ENCODE measurements at regions not wholly inside any gene's neighbourhood (a gene's known extent, or its start where the extent isn't known, plus 50 kb on each side); places are given as distances from the start of the nearest gene placed in this dataset.
"Not testable (repeated sequence)": the region's sequence is repeated elsewhere in the genome, so short reads cannot be mapped to it uniquely, and the experiment has no call there.

DNA sequence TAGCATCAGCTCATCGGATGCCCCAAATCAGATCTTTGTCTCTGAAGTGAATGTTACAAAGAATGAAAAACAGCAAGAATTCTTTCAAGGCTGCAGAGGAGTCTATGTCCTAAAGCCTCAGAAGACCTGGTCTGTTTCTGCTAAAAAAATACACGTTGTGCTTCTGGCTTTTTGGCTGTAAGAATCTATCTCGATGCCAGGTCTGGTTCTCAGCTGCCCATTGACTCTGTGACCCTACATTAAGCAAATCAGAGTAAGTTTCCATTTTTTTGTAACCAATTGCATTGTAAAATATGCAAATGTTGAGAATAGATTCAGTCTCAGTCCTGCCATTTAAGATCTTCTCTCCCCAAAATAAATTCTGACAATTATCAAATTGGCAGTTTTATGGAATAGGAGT lies 705.4 kb downstream of the RFPL4B start:
- H3K27ac Mint-ChIP-seq: no peak overlapping the region
- no peaks in the 10 kb centered on the region for H3K36me3 Mint-ChIP-seq (ENCODE audit: low read depth)
- DNase-seq (no peak), ATAC-seq (no peak)
- no peaks in the 10 kb centered on the region for H3K4me1 Mint-ChIP-seq
- POLR2A ChIA-PET: no interaction called here
- no peak overlapping the region for H3K4me3 Mint-ChIP-seq
- peaks cover 1% of the 10 kb centered on the region for H3K9me3 Mint-ChIP-seq (ENCODE audit: low read depth)
- no peaks in the 10 kb centered on the region for H3K27me3 Mint-ChIP-seq
- intact Hi-C loops (cut with DNase I, micrococcal nuclease): no loop called here
- CTCF ChIA-PET: interaction anchor here (0.5 kb wide), 1 partner anchor 375 kb away, joined by 3 read pairs; no protein-coding TSS in a partner anchor

DNA sequence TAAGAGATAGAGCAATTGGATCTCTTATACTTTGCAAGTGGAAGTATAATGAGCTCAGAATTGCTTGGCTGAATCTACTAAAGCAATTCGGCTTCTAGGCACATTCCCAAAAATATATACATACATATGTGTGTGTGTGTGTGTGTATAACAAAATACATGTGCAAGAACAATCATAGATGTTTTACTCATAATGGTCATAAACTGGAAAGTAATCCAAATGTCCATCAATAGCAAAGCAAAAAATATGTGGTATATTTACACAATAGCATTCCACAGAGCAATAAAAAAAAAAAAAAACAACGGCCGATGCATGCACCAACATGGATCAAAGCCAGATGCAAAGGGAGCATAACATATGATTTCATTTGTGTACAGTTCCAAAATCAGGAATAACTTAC lies 707.9 kb downstream of the RFPL4B start:
- ChIA-PET CTCF (no interaction called here), POLR2A (no interaction called here)
- H3K4me3 Mint-ChIP-seq: no peak overlapping the region
- H3K27me3 Mint-ChIP-seq: no peaks in the 10 kb centered on the region
- ATAC-seq: no peak
- no peaks in the 10 kb centered on the region for H3K36me3 Mint-ChIP-seq (ENCODE audit: low read depth)
- DNase-seq: no peak
- no peaks in the 10 kb centered on the region for H3K4me1 Mint-ChIP-seq
- intact Hi-C loops (cut with DNase I, micrococcal nuclease): no loop called here
- H3K27ac Mint-ChIP-seq: no peak overlapping the region
- peaks cover 1% of the 10 kb centered on the region for H3K9me3 Mint-ChIP-seq (ENCODE audit: low read depth)

DNA sequence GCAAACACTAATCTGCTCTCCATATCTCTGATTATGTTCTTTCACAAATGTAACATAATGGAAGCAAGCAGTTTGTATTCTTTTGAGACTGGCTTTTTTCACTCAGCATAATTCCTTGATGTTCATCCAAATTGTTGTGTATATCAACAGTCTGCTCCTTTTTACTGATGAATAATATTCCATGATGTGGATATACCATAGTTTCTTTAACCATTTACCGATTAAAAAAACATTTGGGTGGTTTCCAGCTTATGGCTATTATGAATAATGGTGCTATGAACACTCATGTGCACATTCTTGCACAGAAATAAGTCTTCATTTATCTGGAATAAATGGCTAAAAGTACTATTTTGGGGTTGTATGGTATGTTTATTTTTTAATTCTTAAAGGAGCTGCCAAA lies 708.9 kb downstream of the RFPL4B start:
- Mint-ChIP-seq H3K9me3 (ENCODE audit: low read depth) (peaks cover 1% of the 10 kb centered on the region), H3K27ac (no peak overlapping the region), H3K36me3 (ENCODE audit: low read depth) (no peaks in the 10 kb centered on the region), H3K4me1 (no peaks in the 10 kb centered on the region), H3K4me3 (no peak overlapping the region), H3K27me3 (no peaks in the 10 kb centered on the region)
- POLR2A ChIA-PET: no interaction called here
- ATAC-seq: no peak
- CTCF ChIA-PET: no interaction called here
- intact Hi-C loops (cut with DNase I, micrococcal nuclease): no loop called here
- no peak for DNase-seq

DNA sequence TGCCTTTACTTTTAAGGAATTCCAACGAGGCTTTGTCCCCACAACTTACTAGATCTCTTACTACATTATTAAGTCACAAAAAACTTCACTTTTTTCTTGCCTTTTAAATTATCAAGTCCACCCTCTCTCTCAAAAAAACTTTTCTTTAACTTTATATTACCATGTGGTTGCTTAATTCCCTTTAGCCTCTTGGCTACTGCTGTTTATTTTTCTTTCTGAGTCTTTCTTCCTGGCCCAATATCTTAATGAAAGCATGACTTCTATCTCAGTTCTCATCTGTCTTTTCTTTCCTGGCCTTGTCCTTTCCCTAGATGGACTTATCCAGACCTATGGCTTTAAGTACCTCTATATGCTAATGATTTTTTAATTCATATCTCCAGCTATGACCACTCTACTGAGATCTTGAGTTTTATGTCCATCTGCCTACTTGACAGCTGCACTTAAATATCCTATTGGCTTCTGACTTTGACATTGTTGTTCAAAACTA lies 710.5 kb downstream of the RFPL4B start:
- POLR2A ChIA-PET: no interaction called here
- Mint-ChIP-seq H3K9me3 (ENCODE audit: low read depth) (peaks cover 1% of the 10 kb centered on the region), H3K4me1 (no peaks in the 10 kb centered on the region), H3K4me3 (no peak overlapping the region), H3K27me3 (no peaks in the 10 kb centered on the region), H3K27ac (no peak overlapping the region), H3K36me3 (ENCODE audit: low read depth) (no peaks in the 10 kb centered on the region)
- DNase-seq (no peak), ATAC-seq (no peak)
- CTCF ChIA-PET: no interaction called here
- intact Hi-C loops (cut with DNase I, micrococcal nuclease): no loop called here

DNA sequence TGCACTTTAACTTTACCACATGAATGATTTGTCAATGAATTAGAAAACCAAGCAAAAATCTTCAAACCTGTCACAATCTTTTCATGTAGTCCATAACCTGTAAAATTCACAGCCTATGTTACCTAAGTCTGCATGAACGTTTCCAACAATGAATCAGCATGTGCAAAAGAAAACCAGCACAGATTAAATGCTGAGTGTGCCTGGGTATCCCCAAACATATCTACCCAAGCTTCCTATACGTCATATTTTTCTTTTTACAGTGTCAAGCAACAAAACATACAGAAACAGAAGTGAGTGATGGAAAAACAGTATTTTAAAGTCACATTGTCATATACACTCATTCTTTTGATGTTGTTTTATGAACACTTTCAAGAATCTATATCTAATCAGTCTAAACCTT lies 713.5 kb downstream of the RFPL4B start:
- CTCF ChIA-PET: no interaction called here
- intact Hi-C loops (cut with DNase I, micrococcal nuclease): no loop called here
- Mint-ChIP-seq H3K4me3 (no peak overlapping the region), H3K9me3 (ENCODE audit: low read depth) (no peaks in the 10 kb centered on the region), H3K36me3 (ENCODE audit: low read depth) (no peaks in the 10 kb centered on the region), H3K27ac (no peak overlapping the region), H3K27me3 (no peaks in the 10 kb centered on the region), H3K4me1 (no peaks in the 10 kb centered on the region)
- ATAC-seq (no peak), DNase-seq (no peak)
- POLR2A ChIA-PET: no interaction called here

DNA sequence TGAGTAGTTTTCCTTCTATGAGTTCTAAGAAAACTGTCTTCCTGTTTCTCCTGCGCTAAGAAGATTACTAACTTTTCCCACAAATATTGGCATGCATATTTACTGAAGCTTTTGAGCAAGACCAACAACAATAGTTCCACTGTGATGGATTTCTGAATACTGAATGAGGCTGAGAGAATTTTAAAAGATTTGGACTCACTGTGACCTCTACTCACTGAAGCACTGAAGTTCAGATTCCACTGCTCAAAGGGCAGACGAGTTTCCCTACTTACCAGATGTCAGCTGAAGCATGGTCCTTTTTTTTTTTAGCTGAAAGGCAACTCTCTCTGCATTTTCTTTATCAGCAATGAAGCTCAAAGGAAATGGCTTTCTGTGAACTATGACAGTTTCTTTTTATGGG lies 718.5 kb downstream of the RFPL4B start:
- no peaks in the 10 kb centered on the region for H3K4me1 Mint-ChIP-seq

DNA sequence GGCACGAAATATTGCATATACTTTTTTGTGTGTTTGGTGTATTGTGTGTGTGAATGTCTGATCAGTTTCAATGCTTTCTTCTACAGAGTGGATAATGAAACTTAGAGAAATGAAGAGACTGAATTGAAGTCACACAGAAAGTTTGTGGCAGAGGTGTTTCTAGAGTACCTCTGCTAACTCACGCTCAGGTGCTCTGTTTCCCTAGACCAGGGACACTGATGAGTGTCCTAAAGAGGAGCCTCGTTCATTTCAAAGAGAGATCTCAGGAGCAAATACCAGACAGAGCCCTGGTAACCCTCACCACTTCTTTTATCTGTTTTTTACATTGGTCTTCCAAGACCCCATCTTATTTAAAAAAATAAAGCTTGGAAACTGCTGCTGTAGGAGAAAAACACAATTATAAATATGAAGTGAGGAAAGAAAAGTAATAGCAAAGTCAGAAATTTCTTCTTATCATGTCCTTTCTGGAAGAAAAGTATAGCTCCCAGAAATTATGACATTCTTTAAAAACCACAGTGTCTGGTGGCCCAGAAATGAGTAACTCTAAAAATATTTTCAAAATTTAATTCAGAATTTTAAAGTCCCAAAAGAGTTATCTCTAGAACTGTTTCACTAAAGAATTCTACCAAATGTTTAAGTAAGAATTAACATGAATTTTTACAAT lies 720.6 kb downstream of the RFPL4B start:
- CTCF ChIA-PET: no interaction called here
- intact Hi-C loops (cut with DNase I, micrococcal nuclease): no loop called here
- Mint-ChIP-seq H3K27me3 (no peaks in the 10 kb centered on the region), H3K4me1 (no peaks in the 10 kb centered on the region), H3K27ac (no peak overlapping the region), H3K4me3 (no peak overlapping the region), H3K9me3 (ENCODE audit: low read depth) (peaks cover 2% of the 10 kb centered on the region), H3K36me3 (ENCODE audit: low read depth) (no peaks in the 10 kb centered on the region)
- ATAC-seq (no peak), DNase-seq (no peak)
- POLR2A ChIA-PET: no interaction called here

More for the DNA sequence above, 718.5 kb downstream of the RFPL4B start:
- intact Hi-C loops (cut with DNase I, micrococcal nuclease): no loop called here
- no peak overlapping the region for H3K4me3 Mint-ChIP-seq
- CTCF ChIA-PET: no interaction called here
- no peaks in the 10 kb centered on the region for H3K27me3 Mint-ChIP-seq
- peaks cover 1% of the 10 kb centered on the region for H3K9me3 Mint-ChIP-seq (ENCODE audit: low read depth)
- DNase-seq: no peak
- no peaks in the 10 kb centered on the region for H3K36me3 Mint-ChIP-seq (ENCODE audit: low read depth)
- no peak for ATAC-seq
- POLR2A ChIA-PET: no interaction called here
- H3K27ac Mint-ChIP-seq: no peak overlapping the region

DNA sequence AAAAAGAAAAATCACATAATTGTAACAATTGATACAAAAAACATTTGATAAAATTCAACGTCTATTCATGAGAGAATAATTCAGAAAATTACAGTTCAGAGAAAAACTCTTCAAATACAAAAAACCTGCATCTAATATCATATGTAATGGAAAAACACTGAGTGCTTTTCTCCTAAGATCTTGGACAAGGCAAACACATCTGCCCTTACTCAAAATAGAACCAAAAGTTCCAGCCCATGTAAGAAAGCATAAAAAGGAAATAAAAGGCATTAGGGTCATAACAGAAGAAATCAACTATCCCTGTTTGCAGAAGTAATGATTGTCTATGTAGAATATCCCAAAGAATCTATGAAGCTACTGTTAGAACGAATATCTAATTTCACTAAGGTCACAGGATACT lies 721.4 kb downstream of the RFPL4B start:
- no peak overlapping the region for H3K27ac Mint-ChIP-seq
- H3K4me1 Mint-ChIP-seq: no peaks in the 10 kb centered on the region
- DNase-seq: no peak
- POLR2A ChIA-PET: no interaction called here
- CTCF ChIA-PET: no interaction called here
- H3K9me3 Mint-ChIP-seq (ENCODE audit: low read depth): peaks cover 2% of the 10 kb centered on the region
- H3K36me3 Mint-ChIP-seq (ENCODE audit: low read depth): no peaks in the 10 kb centered on the region
- ATAC-seq: no peak
- intact Hi-C loops (cut with DNase I, micrococcal nuclease): no loop called here
- H3K27me3 Mint-ChIP-seq: no peaks in the 10 kb centered on the region
- no peak overlapping the region for H3K4me3 Mint-ChIP-seq

DNA sequence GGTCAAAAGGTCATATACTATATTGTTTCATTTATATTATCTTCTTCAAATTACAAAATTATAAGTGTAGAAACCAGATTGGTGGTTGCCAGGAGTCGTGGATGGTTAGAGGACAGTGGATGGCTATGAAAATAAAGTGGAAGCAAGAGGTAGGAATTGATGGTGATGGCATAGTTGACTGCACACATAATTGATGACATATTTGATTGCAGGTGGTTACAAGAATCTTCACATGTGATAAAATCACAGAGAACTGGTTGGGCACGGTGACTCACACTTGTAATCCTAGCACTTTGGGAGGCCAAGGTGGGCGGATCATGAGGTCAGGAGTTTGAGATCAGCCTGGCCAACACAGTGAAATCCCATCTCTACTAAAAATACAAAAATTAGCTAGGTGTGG lies 723.6 kb downstream of the RFPL4B start:
- POLR2A ChIA-PET; H3K27me3 Mint-ChIP-seq; H3K36me3 Mint-ChIP-seq (ENCODE audit: low read depth); H3K9me3 Mint-ChIP-seq (ENCODE audit: low read depth); H3K4me3 Mint-ChIP-seq; H3K27ac Mint-ChIP-seq; DNase-seq; ATAC-seq; H3K4me1 Mint-ChIP-seq; intact Hi-C loops (cut with DNase I, micrococcal nuclease): not testable (repeated sequence)
- CTCF ChIA-PET: interaction anchor here (0.6 kb wide), 1 partner anchor 528 kb away, joined by 3 read pairs; no protein-coding TSS in a partner anchor

DNA sequence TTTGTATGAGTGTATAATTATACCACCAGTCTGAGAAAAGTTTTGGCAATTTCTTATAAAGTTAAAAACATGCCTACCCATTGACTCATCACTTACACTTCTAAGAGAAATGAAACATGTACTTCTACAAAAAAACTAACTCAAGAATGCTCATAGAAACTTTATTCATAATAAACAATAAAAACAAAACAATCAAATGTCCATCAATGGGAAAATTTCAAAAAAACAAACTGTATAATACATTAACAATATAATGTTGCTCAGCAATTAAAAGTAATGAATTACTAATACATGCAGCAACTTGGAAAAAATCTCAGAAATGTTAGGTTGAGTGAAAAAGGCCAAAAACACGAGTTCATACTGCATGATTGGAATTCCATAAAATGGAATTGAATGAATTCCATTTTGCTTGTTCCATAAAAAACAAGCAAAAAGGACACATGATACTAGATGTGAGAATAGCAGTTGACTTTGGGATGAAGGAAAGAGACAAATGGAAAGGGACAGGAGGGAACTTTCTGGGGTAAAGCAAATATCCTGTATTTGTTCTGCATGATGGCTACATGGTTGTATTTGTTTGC lies 726.6 kb downstream of the RFPL4B start:
- no peaks in the 10 kb centered on the region for H3K4me1 Mint-ChIP-seq
- no peaks in the 10 kb centered on the region for H3K27me3 Mint-ChIP-seq
- ATAC-seq (no peak), DNase-seq (no peak)
- POLR2A ChIA-PET: no interaction called here
- H3K27ac Mint-ChIP-seq: no peak overlapping the region
- peaks cover 5% of the 10 kb centered on the region for H3K9me3 Mint-ChIP-seq (ENCODE audit: low read depth)
- CTCF ChIA-PET: no interaction called here
- intact Hi-C loops (cut with DNase I, micrococcal nuclease): no loop called here
- H3K4me3 Mint-ChIP-seq: no peak overlapping the region
- no peaks in the 10 kb centered on the region for H3K36me3 Mint-ChIP-seq (ENCODE audit: low read depth)

DNA sequence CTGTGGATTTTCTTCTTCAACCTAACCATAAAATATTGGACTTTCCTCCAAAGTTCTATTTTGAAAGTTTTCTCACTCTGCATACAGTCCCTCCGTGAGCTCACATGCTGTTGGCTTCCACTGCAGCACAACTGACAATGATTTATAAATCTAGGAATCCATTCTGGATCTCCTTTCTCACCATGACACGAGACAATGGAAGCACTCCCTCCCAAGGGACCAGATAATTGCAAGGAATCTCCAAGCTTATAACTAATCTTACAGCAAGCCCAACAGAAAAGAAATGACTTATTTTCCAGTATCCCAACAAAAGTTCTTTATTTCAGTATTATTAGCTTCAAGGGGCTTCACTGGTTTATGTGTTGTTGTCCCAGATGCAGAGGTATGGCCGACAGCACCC lies 729.0 kb downstream of the RFPL4B start:
- ChIA-PET POLR2A (interaction anchor here (0.7 kb wide), 1 partner anchor 405 kb away, joined by 5 read pairs; no protein-coding TSS in a partner anchor), CTCF (no interaction called here)
- H3K27ac Mint-ChIP-seq: no peak overlapping the region
- DNase-seq (no peak), ATAC-seq (no peak)
- H3K36me3 Mint-ChIP-seq (ENCODE audit: low read depth): no peaks in the 10 kb centered on the region
- H3K4me3 Mint-ChIP-seq: no peak overlapping the region
- no peaks in the 10 kb centered on the region for H3K4me1 Mint-ChIP-seq
- peaks cover 3% of the 10 kb centered on the region for H3K9me3 Mint-ChIP-seq (ENCODE audit: low read depth)
- no peaks in the 10 kb centered on the region for H3K27me3 Mint-ChIP-seq
- intact Hi-C loops (cut with DNase I, micrococcal nuclease): no loop called here

DNA sequence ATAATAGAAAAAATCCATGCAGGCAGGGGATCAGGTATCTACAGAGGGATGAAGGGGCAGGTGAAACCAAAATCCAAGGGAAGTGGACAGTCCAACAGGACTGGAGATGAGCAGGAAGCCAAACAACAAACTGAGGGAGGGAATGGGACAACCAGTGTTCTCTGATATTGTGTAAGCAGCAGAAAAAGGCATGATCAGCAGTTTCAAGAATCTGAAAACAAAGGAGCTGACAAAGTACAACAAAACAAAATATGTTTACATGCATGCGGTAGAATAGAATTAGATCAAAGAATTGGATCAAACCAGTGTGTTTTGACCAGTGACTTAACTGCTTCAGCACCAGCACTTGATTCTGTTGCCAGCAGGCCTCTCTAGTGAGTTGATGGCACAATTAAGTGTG lies 729.7 kb downstream of the RFPL4B start:
- Mint-ChIP-seq H3K9me3 (ENCODE audit: low read depth) (peaks cover 3% of the 10 kb centered on the region), H3K27ac (no peak overlapping the region), H3K36me3 (ENCODE audit: low read depth) (no peaks in the 10 kb centered on the region), H3K27me3 (no peaks in the 10 kb centered on the region), H3K4me1 (no peaks in the 10 kb centered on the region), H3K4me3 (no peak overlapping the region)
- ATAC-seq (no peak), DNase-seq (no peak)
- CTCF ChIA-PET: no interaction called here
- POLR2A ChIA-PET: no interaction called here
- intact Hi-C loops (cut with DNase I, micrococcal nuclease): no loop called here

Measured in activated CD4-positive, alpha-beta T cell treated with anti-CD3 and anti-CD28 coated beads for 36 hours (primary cell).